Stimulated activated CD8-positive, alpha-beta memory T cell treated with anti-CD3 and anti-CD28 coated beads, Interleukin-4, amount 100 ng/mL, for 24 hours (primary cell): ENCODE measurements at regions not wholly inside any gene's neighbourhood (a gene's known extent, or its start where the extent isn't known, plus 50 kb on each side); places are given as distances from the start of the nearest gene placed in this dataset.

Experiments used
- DNase-seq: peaks from one replicate; pipeline ENCODE4 v3.0.0-alpha.2; 2020; ENCODE audit warnings: low read depth

DNA sequence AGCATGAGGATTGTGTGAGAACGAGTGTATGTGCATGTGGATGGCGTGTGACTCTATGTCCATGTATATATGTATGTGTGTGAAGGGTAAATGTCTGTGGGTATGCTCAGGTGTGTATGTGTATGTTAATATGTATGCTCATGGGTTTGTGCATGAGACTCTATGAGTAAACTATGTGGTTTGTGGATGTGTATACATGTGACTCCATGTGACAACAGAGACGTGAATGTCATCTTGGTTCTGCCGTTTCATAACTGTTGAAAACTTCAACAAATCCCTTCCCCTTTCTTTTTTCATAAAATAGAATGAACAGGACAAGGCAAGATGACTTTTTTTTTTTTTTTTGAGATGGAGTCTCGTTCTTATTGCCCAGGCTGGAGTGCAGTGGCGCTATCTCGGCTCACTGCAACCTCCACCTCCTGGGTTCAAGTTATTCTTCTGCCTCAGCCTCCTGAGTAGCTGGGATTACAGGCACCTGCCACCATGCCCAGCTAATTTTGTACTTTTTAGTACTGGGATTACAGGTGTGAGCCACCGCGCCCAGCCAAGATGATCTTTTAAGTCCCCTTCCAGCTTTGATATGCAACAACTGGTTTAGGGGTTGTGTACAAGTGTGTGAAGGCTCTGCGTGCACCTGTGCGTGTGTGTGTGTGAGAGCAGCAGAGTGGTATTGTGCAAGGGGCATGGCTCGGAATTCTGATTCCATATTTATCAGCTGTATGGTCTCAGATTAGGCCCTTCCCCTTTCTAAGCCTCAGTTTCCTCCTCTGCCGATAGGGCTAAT lies 106.3 kb downstream of the EBNA1BP2 start:
- no peak for DNase-seq

DNA sequence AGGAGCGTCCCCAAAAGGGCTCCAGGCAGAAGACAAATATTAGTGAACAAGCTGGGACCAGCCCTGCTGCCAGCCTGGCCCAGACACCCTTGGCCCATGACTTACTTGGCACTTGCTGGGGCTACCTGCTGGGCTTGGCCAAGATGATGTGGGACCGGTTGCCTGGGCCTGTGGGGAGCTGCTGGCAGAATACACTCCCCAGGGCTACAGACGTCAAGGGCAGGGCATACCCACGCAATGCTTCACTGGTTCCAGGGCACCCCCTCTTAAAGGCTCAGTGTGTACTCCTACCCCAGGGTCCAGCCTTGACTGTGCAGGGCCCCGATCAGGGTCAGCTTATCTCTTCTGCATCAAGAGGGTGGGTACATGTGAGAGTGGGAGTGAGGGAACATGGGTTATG lies 106.5 kb upstream of the SLC2A1 start:
- no peak for DNase-seq

DNA sequence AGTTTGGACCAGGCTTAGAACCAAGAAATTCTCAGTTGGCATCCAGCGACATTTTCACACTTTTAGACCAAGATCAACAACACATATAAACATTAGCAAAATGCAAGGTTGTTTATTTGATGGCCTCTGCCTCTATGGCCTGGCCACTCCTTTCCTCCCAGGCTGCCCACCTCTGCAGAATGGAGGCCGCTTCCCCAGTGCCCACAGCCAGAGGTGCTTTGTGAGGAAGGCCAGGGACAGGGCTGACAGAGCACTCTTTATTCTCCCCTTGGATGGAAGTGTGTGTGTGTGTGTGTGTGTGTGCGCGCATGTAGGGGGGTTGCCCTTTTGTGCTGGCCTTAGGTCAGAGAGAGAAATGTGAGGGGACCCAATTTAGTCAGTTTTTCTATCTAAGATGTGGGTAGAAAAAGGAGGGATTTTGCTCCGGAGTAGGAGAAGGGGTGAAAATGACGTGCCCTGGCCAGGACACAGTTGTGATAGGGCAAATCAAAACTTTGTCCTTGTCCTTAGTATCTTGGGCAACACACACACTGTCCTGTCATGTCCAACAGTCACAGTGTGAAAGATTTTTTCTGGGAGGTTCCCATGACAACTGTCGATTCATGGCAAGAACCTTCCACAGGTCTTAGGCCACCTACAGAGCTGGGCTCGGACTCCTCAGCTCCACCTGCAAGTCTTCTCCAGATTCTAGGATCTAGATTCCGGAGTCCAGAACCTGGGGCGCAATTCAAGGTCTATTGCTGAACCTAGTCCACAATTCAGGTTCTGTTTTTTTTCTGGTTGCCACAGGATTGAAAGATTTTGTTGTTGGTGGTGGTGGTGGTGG lies 104.9 kb upstream of the SLC2A1 start:
- no peak for DNase-seq

DNA sequence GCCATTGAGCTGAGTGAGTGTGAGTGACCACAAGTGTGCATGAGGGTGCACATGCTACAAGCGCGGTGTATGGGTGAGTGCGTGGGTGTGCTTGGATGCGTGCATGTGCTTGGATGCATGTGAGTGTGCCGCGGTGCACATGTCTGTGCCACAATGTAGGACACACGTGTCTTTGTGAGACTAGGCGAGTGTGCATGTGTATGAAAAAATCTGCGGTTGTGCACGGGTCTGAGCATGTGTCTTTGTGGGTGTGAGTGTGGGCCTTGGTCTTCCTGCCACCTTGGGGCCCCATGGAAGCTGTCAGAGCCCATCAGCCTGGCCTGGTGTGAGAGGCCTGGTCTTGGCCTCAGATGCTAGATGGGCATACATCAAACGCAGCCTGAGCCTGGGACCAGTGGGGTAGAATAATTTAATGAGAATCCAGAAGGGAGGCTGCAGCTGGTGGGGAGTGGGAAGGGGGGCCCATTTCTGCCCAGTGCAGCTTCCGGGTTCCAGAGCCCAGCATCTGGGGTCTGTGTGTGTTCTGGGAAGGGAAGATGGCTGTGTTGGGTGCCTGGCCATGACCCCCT lies 103.9 kb upstream of the SLC2A1 start:
- DNase-seq, result no peak

DNA sequence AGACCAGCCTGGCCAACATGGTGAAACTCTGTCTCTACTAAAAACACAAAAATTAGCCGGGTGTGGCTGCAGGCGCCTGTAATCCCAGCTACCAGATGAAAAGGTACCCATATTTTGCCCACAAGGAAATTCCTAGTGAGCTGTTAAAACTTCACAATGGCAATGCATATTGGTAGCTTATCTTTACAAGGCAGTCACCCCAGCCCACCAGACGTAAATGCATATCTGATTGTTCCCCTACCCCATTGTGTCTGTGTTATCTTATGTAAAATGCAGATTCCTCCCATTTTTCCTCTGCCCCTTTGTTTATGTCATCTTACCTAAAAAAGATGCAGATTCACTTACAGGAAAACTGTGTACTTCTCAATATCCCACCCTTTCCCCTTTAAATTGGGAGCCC lies 103.1 kb upstream of the SLC2A1 start:
- no peak for DNase-seq

DNA sequence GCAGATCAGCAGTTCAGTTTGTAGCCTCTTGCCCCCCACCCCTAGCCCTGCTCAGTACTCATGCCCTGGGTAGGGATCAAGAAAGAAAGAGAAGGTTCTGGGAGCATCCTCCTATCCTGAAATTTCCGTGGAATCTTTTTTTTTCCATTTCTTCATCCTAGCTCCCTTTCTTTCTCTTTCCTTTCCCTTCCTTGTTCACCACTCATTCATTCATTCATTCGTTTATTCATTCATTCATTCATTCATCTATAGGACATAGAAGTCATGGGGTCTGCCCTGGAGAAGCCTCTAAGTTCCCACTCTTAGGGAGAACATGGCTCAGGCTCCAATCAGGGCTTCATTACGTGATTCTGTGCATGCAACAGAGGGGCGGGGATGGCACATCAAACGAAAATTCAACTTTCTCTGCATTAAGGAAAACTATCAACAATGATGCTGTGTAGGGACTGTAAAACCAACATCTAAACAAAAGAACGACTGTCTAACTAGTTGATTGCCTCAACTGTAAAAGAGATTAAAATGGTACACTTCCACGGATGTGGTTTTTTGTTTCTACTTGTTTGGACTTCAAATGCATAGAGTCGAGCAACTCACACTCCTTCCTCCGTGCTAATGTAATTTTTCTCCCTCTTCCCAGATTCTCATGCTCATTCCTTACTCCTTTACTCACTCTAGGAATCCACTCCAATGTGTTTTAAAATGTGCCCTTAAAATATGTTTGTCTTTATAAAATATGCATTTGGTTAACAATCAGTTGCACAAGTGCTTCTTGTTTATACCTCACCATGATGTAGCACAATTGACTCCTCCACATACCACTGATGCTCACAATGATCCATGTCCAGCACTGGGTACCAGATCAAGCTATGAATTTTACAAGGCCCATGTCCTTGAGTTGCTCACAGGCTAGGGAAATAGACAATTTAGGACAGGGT lies 101.2 kb upstream of the SLC2A1 start:
- DNase-seq, result no peak

DNA sequence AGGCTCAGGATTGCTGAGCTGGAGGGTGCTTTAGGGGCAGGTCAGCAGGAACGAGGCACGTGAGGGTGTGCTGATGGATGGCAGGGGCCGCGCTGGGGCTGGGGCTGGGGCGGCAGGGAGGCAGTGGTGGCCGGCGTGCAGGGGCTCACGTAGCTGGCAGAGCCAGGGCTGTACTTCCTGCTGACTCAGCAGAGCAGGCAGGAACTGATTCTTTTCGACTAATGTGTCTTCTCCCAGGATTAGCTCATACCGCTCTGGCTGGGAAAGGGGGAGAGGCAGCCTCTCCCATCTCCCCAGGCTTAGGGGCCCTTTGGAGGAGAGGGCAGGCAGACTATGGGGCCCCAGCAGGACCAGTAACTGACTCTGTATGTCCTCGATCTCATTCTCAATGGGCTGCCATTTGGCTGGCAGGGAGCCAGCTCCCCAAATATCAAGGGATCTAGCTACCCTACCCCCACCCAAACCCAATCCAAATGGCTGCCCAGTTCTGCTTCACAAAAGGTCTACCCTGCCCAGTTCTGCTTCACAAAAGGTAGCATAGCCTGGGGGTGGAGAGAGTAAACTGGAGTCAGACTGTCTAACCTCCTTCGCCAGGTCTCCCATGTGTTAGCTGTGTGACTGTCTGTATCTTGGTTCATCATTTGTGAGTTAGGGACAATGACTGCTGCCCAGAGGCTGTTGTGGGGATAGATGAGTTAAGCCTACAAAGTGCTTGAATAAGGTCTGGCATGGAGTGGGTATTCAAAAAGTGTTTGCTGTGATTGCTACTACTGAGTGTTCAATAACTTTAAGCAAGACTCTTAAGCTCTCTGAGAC lies 100.1 kb upstream of the SLC2A1 start:
- DNase-seq, result no peak

DNA sequence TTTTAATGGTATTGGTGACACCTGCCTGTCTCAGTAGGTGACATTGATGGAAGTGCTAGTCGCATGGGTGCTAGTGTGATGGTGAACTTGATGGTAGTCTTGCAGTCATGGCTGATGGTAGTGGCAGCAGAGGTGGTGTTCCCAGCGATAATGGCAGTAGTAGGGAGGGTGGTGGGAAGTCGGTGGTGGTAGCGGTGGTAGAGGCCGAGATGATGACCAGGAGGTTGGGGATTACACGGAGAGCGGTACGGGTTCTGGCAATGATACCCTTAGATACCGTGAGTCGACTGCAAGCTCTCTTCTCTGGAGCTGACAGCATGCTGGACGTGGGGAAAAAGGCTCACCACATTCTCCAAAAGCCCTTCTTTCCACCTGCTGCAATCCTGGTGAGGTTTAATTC lies 99.4 kb upstream of the SLC2A1 start:
- no peak for DNase-seq

DNA sequence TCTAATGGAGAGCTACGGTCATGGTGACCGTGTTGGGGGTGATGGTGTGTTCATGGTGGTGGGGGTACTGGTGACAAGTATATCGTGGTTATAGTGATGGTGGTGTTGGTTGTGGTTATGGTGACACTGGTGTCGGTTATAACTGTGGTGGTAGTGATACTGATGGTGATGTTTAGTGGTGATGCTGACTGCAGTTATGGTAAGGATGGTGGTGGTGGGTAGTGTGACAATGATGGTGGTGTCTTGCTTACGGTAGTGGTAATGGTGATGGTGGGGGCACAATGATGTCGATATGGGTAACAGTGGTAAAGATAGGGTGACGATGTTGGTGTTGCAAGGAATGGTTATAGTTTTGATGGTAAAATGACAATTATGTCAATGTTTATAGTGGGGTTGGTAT lies 98.9 kb upstream of the SLC2A1 start:
- no peak for DNase-seq

DNA sequence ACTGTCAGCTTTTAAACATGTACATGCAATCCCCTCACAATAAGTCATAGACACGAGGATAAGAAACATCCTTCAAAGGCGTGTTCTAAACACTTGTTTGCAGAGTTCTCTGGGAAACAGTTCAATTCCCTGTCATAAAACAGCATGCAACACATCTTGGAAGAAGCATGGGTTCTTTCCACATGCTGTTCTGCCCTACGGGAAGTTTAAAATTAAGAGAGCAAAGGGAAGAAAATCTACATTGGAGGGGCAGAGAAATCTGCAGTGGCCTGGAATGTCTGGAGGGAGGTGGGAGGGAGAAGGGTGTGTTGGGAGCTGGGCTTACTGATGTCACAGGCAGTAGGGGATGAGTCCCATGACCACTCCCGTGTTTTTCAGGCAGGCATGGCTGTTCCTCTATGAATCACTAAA lies 98.3 kb upstream of the SLC2A1 start:
- DNase-seq, result no peak

DNA sequence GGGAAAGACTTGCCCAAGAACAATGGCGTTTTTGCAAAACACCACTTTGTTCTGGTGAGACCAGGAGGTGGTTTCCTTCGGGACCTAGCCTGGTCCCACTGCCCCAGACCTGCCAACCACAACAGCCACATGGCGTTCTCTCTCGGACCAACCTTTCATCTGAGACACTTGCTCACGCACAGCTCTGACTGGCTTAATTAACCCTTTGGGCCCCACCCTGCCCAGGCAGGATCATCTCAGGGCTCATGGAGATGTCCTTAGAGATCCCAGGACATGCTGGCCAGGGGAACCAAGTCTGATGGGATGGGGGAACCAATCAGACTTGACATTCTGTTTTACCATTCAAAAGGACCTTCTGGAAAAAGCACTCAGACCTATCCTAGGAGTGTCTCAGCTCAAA lies 97.8 kb upstream of the SLC2A1 start:
- no peak for DNase-seq

DNA sequence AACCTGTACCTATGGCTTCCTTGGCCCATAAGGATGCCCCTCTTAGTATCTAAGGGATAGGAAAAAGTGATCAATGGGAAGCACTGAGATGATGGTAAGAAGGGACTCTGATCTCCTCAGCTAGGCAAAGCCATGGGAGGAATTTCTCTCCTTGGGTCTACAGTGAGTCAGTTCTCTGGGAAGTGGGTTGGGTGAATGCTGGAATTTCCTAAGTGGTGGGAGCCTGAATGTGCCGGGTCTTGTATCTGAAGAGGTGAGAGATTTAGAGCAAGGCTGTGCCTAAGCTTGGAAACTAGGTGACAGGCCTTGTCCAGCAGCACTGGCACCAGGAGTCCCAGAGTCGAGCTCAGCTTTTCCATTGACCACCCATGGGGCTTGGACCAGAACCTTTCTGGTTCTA lies 96.3 kb upstream of the SLC2A1 start:
- no peak for DNase-seq

DNA sequence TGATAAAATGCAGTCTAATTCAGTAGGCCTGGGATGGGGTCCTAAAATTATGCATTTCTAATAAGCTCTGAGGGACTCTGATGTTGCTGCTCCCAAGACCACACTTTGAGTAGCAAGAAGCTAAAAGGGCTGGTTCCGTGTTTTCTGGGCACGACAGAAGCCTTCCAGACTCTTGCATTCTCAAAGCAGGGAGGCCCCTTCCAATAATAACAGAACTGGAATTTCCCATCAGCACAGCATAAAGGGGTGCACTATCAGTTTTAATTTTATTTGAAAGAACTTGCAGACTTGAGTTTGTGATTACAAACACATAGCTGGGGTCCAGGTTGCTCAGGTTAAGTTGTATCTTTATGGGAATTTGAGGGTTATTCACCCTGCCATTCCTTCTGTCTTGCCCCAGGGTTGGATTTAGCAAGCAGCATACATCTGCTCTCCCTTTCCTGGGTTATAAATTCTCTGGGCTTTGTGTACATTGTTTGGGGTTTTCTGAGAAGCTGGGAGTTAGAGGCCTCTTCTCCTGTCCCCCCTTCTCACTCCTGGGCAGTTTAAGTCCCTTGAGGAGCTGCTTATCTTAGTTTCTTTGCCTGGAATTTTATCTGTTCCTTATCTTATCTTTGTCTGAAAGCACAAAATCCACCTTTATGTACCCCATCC lies 94.2 kb upstream of the SLC2A1 start:
- no peak for DNase-seq

DNA sequence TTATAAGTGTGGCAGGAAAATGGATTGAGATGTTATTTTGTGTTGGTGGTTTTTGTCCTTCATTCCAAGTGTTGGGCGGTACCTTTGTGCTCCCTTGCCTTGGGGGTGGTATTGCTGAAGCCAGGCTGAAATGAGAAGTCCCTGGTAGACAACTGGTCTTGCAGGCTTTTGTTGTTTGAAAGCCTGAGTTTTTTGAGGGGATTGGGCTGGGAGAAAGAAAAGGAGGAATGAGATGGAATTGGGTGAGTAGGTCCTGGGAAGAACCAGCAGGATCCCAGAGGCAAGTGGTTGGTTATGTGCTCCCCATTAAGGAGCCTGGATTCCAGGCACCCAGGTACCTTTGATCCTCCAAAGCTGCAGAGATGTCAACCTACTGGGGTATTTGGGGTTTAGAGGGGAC lies 93.7 kb upstream of the SLC2A1 start:
- no peak for DNase-seq

DNA sequence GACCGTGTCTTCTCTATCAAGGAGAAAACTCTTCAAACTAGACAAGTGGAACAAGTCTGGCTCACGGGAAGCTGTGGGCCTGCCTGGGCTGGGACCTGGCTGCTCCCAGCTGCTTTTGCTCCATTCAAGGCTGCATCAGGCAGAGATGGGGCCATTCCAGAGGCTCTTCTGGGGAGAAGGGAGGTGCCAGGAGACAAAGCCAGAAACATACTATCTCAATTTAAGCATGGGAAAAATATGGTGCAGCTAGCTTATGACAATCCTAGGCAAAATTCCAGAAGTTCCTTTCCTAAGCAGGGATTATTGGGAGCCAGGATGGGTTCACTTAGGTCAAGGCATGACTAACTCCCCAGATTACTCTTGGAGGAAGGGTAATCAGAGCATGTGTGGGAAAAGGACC lies 90.8 kb upstream of the SLC2A1 start:
- no peak for DNase-seq

DNA sequence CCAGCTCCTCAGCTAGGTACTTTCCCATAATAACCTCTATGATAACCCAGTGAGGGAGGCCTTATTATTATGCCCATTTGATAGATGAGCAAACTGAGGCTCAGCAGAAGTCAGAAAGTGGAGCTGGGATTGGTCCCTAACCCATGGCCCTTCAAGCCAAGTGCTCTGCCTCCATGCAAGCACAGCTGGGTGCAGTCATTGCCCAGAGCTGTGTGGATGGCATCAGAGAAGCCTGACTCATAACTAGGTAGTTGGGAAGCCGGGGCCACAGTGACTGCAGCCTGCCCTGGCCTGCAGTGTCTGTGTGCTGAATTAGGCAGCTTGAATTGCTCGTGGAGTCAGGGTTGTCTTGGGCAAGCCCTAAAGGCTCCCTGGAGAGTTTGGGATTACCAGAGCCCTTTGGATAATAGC lies 89.9 kb upstream of the SLC2A1 start:
- no peak for DNase-seq

DNA sequence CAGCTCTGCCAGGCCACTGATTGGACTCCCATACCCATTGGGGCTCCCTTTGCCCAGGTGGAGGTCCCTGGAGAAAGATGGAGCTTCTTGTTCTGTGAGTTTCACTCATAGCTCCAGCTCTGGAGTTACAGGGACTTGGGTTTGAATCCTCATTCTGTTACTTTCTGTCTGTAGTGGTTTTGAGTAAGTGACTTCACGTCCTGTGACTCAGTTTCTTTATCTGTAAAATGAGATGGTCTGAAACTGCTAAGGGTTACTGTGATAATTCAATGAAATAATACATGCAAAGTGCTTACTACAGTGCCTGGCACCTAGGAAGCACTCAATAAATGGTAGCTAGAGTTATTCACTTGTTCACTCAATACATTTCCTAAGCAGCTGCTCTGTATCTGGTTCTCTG lies 88.5 kb upstream of the SLC2A1 start:
- no peak for DNase-seq

DNA sequence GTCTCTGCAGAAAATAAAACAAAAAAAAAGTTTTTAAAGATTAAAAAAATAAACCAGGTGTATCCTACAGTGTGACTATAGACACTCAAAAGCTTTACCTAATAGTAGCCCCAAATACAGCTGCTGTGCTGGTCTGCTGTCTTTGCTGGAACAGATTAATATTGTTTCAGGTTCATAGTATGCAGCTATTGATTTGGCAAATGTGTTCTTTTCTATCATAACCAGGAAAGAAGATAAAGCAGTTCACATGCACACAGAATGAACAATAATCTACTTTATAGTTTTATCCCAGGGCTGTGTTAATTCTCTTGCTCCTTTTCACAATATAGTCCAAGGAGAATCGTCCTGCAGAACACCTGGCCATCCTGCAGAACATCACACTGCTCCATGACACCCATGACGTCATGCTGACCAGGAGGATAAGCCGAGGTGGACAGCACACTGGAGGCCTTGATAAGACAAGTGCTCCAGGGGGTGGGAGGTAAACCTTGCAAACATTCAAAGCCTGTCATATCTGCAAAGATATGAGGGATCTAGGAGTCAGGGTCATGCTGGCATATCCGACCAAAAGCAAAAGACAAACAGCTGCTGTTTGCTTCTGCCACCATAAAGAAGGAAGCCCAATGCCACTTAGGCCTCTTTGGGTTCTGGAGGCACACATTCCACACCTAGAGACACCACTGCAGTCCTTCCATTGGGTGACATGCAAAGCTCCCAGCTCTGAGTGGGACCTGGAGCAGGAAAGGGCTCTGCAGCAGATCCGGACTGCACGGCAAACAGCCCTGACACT lies 86.1 kb upstream of the SLC2A1 start:
- DNase-seq, result no peak

DNA sequence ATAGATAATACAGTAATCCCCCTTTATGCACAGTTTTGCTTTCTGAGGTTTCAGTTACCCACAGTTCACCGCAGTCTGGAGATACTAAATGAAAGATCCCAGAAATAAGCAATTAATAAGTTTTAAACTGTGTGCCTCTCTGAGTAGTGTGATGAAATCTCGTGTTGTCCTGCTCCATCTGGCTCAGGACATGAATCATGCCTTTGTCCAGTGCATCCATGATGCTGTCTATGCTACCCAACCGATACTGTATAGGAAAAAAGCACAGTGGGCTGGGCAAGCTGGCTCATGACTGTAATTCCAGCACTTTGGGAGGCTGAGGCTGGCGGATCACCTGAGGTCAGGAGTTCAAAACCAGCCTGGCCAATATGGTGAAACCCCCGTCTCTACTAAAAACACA lies 85.0 kb upstream of the SLC2A1 start:
- no peak for DNase-seq
